ENCODE measurements at regions not wholly inside any gene's neighbourhood (a gene's known extent, or its start where the extent isn't known, plus 50 kb on each side); places are given as distances from the start of the nearest gene placed in this dataset.
"Not testable (repeated sequence)": the region's sequence is repeated elsewhere in the genome, so short reads cannot be mapped to it uniquely, and the experiment has no call there.

DNA sequence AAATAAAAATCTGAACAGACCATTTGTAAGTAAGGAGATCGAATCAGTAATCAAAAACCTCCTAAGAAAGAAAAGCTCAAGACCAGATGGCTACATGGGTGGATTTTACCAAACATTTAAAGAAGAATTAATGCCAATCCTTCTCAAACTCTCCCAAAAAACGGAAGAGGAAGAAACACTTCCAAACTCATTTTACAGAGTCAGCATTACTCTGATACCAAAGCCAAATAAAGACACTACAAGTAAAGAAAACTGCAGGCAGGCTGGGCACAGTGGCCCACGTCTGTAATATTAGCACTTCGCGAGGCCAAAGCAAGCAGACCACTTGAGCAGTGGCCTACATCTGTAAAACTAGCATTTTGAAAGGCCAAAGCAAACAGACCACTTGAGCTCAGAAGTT, 159.8 kb downstream of the DPY19L2 start:
- no peak for DNase-seq

- no peak for DNase-seq
These were observed 168.7 kb downstream of the DPY19L2 start for GRCh38 chr12:63499567-63499966.

DNA sequence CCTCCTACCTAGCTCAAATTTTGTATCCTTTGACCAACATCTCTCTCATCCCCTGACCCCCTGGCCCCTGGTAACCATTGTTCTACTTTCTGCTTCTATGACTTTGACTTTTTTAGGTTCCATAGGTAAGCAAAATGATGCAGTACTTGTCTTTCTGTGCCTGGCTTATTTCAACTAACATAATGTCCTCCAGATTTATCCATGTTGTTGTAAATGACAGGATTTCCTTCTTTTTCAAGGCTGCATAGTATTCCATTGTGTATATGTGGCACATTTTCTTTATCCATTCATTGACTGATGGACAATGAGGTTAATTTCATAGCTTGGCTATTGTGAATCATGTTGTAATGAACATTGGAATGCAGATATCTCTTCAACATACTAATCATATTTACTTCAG, 170.1 kb downstream of the DPY19L2 start:
- DNase-seq, result no peak

DNA sequence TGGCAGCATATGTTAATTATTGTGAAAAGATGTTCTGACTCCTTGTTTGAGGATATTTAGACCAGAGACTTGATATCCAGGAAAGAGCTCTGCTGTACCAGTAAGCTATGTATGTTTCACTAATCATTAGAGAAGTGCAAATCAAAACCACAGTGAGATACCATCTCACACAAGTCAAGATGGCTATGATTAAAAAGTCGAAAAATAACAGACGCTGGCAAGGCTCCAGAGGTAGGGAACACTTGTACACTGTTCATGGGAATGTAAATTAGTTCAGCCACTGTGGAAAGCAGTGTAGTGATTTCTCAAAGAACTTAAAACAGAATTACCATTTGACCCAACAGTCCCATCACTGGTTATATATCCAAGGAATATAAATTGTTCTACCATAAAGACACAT, 171.6 kb downstream of the DPY19L2 start:
- DNase-seq, result no peak

DNA sequence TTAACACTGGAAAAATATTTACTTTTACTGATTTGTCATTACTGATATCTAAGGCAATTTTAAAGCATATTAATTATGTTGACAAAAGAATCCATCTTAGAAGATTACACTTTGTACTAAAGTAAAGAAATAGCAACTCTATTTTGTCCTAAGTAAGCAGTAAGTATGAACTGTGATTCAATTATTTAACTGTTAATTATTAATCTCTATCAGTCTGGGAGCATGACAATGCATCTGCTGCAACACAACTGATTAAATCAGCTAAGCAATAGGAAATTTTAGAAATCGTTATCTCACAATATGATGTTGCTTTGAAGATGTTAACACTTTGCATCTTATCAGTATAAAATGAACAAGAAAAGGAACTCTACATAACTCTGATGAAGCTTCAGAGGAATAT, 172.3 kb downstream of the DPY19L2 start:
- no peak for DNase-seq

DNA sequence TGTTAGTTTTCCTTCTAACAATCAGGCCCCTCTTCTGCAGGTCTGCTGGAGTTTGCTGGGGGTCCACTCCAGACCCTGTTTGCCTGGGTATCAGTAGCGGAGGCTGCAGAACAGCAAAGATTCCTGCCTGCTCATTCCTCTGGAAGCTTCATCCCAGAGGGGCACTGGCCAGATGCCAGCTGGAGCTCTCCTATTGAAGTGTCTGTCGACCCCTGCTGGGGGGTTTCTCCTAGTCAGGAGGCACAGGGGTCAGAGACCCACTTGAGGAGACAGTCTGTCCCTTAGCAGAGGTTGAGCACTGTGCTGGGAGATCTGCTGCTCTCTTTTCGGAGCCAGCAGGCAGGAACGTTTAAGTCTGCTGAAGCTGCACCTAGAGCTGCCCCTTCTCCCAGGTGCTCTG, 174.9 kb downstream of the DPY19L2 start:
- DNase-seq, result not testable (repeated sequence)

- peak; percentile 19 for DNase-seq
These were observed 188.1 kb downstream of the DPY19L2 start for GRCh38 chr12:63480186-63480585.

GRCh38 chr12:63470161-63470560, 198.1 kb downstream of the DPY19L2 start:
- DNase-seq, result no peak

- DNase-seq, result no peak
These were observed 200.3 kb downstream of the DPY19L2 start for GRCh38 chr12:63467951-63468350.

- peak; percentile 60 for DNase-seq
These were observed 210.4 kb downstream of the DPY19L2 start for GRCh38 chr12:63457857-63458256.

- no peak for DNase-seq
These were observed 210.9 kb downstream of the DPY19L2 start for GRCh38 chr12:63457428-63457827.

DNA sequence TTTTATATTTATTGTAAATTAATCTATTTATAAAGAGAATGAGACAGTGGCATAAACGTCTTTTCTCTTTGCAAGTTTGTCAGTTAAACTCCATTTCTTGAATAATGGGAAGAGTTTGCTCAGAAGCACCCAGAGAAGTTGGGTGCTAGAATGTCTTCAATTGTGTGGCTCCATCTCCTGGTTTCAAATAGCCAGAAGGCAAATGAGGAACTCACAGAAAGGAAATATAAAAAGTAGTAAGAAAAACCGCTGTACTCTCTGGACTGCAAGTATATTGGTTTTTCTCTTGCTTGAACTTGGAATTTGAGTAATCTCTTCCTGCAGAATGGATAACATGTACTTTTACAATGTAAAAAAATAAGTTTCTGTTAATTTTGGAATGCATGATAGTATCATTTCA, 217.5 kb downstream of the DPY19L2 start:
- peak; percentile 51 for DNase-seq

GRCh38 chr12:63450334-63450733, 218.0 kb downstream of the DPY19L2 start:
- no peak for DNase-seq

DNA sequence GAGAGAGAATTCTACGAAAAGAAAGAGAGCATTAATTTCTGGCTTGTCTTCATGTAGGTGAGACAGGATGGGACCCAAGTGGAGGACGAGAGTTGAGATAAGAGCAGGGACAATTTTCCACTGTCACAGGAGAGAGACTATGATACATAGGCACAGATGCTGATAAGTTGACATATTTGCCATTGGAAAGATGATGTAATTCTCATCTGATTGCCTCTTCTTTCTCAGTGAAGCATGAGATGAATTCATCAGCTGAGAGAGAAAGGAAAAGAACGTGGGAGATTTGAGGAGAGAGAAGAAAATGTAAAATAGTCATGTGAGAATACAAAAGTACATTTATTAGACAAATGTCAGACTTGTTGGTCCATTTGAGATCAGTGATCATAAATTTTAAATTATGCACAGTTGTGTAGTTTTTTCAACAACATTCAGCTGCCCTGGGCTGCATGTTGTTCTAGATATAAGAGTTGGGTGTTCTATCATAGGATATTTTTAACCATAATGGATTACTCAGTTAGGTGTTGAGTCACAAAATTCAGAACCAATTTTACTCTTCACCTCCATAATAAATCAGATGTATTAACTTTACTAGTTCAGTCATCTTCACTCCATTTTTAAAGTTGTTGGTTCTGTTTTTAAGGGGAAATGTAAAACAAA, 222.9 kb downstream of the DPY19L2 start:
- DNase-seq, result peak; percentile 31

DNA sequence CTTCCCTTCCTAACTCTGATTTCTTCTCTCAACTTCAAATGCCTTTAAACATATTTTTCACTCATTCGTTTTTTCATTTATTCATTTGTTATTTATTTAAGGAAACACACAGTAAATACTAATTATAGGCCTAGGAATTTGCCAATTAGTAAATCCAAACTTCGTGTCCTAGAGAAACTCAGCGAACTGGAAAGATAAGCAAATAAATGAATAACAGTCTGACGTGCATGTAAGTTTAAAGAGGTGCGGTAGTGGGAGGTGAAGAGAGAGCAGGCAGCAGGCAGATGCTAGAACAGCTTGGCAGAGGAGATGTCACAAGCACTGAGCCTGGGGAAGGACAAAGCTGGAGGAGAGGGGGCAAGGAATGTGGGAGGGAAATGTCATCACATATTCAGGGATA, 228.2 kb downstream of the DPY19L2 start:
- DNase-seq, result no peak

GRCh38 chr12:63434384-63434783, 233.9 kb downstream of the DPY19L2 start:
- not testable (repeated sequence) for DNase-seq

- DNase-seq, result not testable (repeated sequence)
These were observed 240.3 kb downstream of the DPY19L2 start for GRCh38 chr12:63427969-63428368.

DNA sequence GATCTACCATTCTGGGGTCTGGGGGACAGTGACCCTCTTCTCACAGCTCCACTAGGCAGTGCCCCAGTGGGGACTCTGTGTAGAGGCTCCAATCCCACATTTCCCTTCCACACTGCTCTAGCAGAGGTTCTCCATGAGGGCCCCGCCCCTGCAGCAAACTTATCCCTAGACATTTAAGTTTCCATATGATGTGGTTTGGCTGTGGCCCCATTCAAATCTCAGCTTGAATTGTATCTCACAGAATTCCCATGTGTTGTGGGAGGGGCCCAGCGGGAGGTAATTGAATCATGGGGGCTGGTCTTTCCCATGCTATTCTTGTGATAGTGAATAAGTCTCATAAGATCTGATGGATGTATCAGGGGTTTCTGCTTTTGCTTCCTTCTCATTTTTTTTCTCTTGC, 241.3 kb downstream of the DPY19L2 start:
- not testable (repeated sequence) for DNase-seq

- DNase-seq, result no peak
These were observed 243.6 kb downstream of the DPY19L2 start for GRCh38 chr12:63424671-63425070.

DNA sequence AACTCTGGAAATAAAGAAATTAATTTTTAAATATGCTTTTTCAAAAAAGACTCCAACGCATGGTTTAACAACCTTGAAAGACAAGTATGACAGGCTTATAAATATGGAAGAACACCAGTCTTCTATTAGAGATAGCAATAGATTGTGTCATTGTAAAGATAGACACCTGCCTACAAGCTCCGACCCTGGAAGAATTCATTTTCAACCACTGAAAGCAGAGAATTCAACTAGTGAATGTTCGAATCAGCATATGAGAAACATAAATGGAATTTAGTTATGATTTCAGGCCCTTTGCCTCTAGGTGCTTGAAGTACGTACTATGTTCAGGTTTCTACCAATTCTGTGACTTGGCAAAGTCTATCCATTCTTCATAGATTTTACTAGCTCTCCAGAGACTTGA, 244.5 kb downstream of the DPY19L2 start:
- no peak for DNase-seq

DNA sequence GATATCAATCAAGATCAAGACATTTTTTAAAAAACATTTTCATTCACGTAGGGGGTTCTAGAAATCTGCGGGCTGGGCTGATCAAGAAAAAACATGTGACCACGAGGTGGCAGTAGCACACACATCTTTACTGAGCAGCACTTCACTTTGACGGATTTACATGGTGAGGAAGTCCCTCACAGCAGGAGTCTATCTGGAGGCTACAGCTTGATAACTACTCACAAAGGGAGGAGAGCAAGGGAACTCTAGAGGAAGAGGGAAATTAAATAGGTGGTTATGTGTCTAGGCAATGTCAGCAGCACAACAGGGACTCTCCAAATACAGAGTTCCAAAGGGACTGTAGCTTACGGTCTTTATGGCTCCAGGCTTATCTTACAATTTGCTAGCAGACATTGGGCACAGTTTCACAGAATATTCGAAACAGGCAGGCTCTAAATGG, 248.1 kb downstream of the DPY19L2 start:
- peak; percentile 78 for DNase-seq

- no peak for DNase-seq
These were observed 249.1 kb downstream of the DPY19L2 start for GRCh38 chr12:63419154-63419553.

DNA sequence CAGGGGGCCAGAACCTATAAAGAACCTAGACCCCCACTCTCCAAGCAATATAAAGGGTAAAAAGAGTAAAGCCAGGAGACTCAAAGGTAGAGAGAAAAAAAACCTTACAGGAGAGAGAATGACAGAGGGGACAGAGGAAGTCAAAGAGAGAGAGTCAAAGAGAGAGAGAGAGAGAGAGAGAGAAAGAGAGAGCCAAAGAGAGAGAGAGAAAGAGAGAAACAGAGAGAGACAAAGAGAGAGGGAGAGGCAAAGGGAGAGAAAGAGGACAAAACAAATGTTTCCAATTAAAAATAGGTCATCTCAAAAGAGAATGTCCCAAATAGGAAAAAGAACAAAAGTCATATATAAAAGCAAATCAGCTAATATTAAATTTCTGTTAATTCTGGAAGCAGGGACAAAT, 251.5 kb downstream of the DPY19L2 start:
- no peak for DNase-seq

- DNase-seq, result no peak
These were observed 252.9 kb downstream of the DPY19L2 start for GRCh38 chr12:63415357-63415756.

DNA sequence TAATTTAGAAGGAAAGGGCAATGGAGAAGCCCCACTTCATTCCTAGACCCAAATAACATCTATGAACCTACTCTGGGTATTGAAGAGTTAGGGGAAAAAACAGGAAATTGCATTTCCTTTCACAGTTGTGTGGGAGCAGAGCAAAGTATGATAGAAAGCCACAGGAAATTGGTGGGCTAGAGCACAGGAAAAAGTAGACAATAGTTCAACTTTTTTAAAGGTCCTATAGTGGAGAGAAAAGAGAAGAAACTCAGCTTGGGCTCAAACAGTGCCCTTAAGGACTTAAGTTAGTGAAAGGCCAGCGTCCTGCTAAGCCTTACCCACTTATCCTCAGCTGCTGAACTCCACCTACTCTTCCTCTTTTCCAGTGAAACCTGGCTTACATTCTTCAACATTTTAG, 258.1 kb downstream of the DPY19L2 start:
- peak; percentile 69 for DNase-seq
